ENCODE measurements at regions not wholly inside any gene's neighbourhood (a gene's known extent, or its start where the extent isn't known, plus 50 kb on each side); places are given as distances from the start of the nearest gene placed in this dataset.

DNA sequence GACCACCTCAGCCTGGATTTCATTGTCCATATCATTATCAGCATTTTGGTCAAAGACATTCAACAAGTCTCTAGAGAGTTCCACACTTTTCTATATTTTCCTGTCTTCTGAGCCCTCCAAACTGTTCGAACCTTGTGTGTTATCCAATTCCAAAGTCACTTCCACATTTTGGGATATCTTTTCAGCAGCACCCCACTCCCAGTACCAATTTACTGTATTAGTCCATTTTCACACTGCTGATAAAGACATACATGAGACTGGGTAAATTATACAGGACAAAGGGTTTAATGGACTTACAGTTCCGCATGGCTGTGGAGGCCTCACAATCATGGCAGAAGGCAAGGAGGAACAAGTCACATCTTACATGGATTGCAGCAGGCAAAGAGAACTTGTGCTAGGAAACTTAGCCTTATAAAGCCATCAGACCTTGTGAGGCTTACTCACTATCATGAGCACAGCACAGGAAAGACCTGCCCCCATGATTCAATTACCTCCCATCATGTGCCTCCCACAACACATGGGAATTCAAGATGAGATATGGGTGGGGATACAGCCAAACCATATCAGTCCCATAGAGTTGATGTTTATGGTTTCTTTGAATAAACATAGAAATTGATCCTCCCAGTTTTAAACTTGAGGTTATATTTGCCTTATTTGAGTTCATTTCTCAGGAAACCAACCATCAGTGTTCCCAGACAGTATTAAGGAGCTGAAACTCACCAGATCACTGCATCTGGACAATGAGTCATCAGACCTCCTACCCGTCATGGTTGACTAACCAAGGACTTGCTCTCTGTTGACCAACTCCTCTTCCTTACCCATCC is 322.7 kb upstream of the DUSP10 start:
- in situ Hi-C loops (cut with MboI; ENCODE audit: low pct_ligation_motif_present in 1 of 4, low pct_unique_long_range_greater_than_20kb in 1 of 4, low sequenced_read_pairs in 3 of 4) (no loop called here), intact Hi-C loops (cut with DNase I; ENCODE audit: low total_unique reads) (loop anchor here (1.0 kb wide), 1 partner anchor 49 kb away; no protein-coding TSS in a partner anchor)
- Histone ChIP-seq H3K36me3 (no peaks in the 10 kb centered on the region), H3K27me3 (no peaks in the 10 kb centered on the region), H3K9me3 (no peaks in the 10 kb centered on the region), H3K4me3 (no peak overlapping the region), H3K4me1 (no peaks in the 10 kb centered on the region), H3K27ac (no peak overlapping the region)
- 81 to 88% methylated on average over 2 to 3 of the region's 3 CpGs for WGBS, 2 donors (ENCODE audit: low coverage in 1 of 2)
- TF ChIP-seq POLR2AphosphoS5 (IDR thresholded peaks at IDR 0.05) (no peak), EP300 (IDR thresholded peaks at IDR 0.05; ENCODE audit: low read depth) (no peak), POLR2A (IDR thresholded peaks at IDR 0.05) (no peak)
- TF ChIP-seq, protein P1, sequence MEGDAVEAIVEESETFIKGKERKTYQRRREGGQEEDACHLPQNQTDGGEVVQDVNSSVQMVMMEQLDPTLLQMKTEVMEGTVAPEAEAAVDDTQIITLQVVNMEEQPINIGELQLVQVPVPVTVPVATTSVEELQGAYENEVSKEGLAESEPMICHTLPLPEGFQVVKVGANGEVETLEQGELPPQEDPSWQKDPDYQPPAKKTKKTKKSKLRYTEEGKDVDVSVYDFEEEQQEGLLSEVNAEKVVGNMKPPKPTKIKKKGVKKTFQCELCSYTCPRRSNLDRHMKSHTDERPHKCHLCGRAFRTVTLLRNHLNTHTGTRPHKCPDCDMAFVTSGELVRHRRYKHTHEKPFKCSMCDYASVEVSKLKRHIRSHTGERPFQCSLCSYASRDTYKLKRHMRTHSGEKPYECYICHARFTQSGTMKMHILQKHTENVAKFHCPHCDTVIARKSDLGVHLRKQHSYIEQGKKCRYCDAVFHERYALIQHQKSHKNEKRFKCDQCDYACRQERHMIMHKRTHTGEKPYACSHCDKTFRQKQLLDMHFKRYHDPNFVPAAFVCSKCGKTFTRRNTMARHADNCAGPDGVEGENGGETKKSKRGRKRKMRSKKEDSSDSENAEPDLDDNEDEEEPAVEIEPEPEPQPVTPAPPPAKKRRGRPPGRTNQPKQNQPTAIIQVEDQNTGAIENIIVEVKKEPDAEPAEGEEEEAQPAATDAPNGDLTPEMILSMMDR (IDR thresholded peaks at IDR 0.05): no peak
- DNase-seq: no peak

DNA sequence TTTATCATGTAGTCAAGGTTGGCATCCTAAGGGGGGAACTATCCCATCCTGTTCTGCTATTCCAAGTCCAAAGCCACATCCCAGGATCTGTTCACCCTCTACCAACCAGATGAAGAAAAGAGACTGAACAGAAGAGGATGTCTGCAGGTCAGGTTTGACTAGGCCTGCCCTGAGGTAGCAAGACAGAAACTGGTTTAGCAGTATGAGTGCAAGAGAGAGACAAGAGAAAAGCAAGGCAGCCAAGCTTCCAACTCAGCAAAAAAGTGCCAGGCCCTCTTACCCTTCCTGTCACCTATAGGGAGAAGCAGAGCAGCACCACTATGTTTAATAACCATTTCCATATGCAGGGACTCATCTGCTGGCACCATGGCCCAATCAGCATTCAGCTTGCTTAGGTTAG is 320.8 kb upstream of the DUSP10 start:
- no peak overlapping the region for H3K27ac ChIP-seq
- H3K9me3 ChIP-seq: no peaks in the 10 kb centered on the region
- no peak overlapping the region for H3K4me3 ChIP-seq
- H3K27me3 ChIP-seq: no peaks in the 10 kb centered on the region
- no peaks in the 10 kb centered on the region for H3K36me3 ChIP-seq
- in situ Hi-C loops (cut with MboI; ENCODE audit: low pct_ligation_motif_present in 1 of 4, low pct_unique_long_range_greater_than_20kb in 1 of 4, low sequenced_read_pairs in 3 of 4) (no loop called here), intact Hi-C loops (cut with DNase I; ENCODE audit: low total_unique reads) (no loop called here)
- TF ChIP-seq EP300 (IDR thresholded peaks at IDR 0.05; ENCODE audit: low read depth) (no peak), POLR2AphosphoS5 (IDR thresholded peaks at IDR 0.05) (no peak), POLR2A (IDR thresholded peaks at IDR 0.05) (no peak)
- TF ChIP-seq, protein P1 (IDR thresholded peaks at IDR 0.05): no peak
- no peak for DNase-seq
- no peaks in the 10 kb centered on the region for H3K4me1 ChIP-seq

DNA sequence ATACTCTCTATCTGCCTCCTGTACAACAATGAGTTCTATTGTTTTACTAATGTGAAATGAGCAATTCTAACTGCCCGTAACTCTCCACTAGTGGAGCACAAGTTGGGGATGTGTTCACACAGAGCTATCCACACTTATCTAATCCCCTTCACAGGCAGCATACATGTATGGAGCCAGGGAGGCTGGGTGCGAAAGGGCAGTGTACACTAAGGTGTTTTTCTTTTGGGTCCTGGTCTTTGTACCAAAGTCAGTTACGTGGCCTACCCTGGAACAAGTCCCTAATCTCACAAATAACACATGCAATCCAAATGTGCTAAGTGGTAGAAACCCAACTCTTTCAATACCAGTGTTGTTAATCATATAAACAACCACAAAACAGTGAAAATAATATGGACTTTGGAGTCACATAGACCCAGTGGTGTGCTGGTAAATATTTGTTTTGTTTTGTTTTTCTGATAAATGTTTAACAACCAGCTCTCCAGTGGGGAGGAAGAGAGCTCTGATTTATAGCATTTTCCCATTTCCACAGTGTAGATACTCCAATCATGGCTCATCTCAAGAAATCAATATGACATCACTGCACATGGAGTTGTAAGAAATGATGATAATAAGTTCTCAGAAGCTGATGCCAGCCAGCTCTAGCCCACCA is 319.9 kb upstream of the DUSP10 start:
- no peak for TF ChIP-seq EP300 (IDR thresholded peaks at IDR 0.05; ENCODE audit: low read depth)
- no peak for TF ChIP-seq POLR2AphosphoS5 (IDR thresholded peaks at IDR 0.05)
- TF ChIP-seq POLR2A (IDR thresholded peaks at IDR 0.05): no peak
- TF ChIP-seq, protein P1 (IDR thresholded peaks at IDR 0.05): no peak
- Histone ChIP-seq H3K27ac (no peak overlapping the region), H3K4me3 (no peak overlapping the region), H3K9me3 (no peaks in the 10 kb centered on the region), H3K36me3 (no peaks in the 10 kb centered on the region), H3K4me1 (no peaks in the 10 kb centered on the region), H3K27me3 (no peaks in the 10 kb centered on the region)
- WGBS, 2 donors (ENCODE audit: low coverage in 1 of 2): 58 to 67% methylated on average over 3 of the region's 3 CpGs
- in situ Hi-C loops (cut with MboI; ENCODE audit: low pct_ligation_motif_present in 1 of 4, low pct_unique_long_range_greater_than_20kb in 1 of 4, low sequenced_read_pairs in 3 of 4): no loop called here
- DNase-seq: no peak
- intact Hi-C loops (cut with DNase I; ENCODE audit: low total_unique reads): no loop called here

GRCh38 chr1:222060210-222060916 is 318.5 kb upstream of the DUSP10 start:
- H3K27me3 ChIP-seq: no peaks in the 10 kb centered on the region
- H3K9me3 ChIP-seq: no peaks in the 10 kb centered on the region
- intact Hi-C loops (cut with DNase I; ENCODE audit: low total_unique reads) (no loop called here), in situ Hi-C loops (cut with MboI; ENCODE audit: low pct_ligation_motif_present in 1 of 4, low pct_unique_long_range_greater_than_20kb in 1 of 4, low sequenced_read_pairs in 3 of 4) (no loop called here)
- DNase-seq: no peak
- H3K36me3 ChIP-seq: no peaks in the 10 kb centered on the region
- H3K27ac ChIP-seq: no peak overlapping the region
- no peaks in the 10 kb centered on the region for H3K4me1 ChIP-seq
- 75 to 77% methylated on average over 2 to 3 of the region's 3 CpGs for WGBS, 2 donors (ENCODE audit: low coverage in 1 of 2)
- H3K4me3 ChIP-seq: no peak overlapping the region
- TF ChIP-seq, protein P1 (IDR thresholded peaks at IDR 0.05): no peak
- no peak for TF ChIP-seq POLR2AphosphoS5 (IDR thresholded peaks at IDR 0.05)
